Cardiac muscle cell (in vitro differentiated cells and primary cell): ENCODE measurements at regions not wholly inside any gene's neighbourhood (a gene's known extent, or its start where the extent isn't known, plus 50 kb on each side); places are given as distances from the start of the nearest gene placed in this dataset.
A peak's percentile ranks its signal among the peaks of the same experiment; 100 is the strongest.

Source experiments
- DNase-seq, 2 donors: peaks; one replicate each; pipeline versions ENCODE4 v3.0.0 to v3.0.0-alpha.2; 2010 to 2017; ENCODE audit warnings: low read depth in 1 of 2, low spot score in 1 of 2
- H3K27ac ChIP-seq: fragments of 200-600 bp; sonication (generic); 2 replicates; pipeline ENCODE4 v1.5.1; 2016
- H3K27me3 ChIP-seq: fragments of 200-600 bp; sonication (generic); 2 replicates; pipeline ENCODE4 v1.6.0; 2016; ENCODE audit warnings: control low read depth
- H3K36me3 ChIP-seq: fragments of 200-600 bp; sonication (generic); 2 replicates; pipeline ENCODE4 v1.5.1; 2016; ENCODE audit warnings: control low read depth
- H3K4me1 ChIP-seq: fragments of 200-600 bp; sonication (generic); 2 replicates; pipeline ENCODE4 v1.8.1; 2017; ENCODE audit warnings: low read depth, mild to moderate bottlenecking, mixed run types
- H3K4me3 ChIP-seq: fragments of 200-600 bp; sonication (generic); 2 replicates; pipeline ENCODE4 v1.5.1; 2016; ENCODE audit warnings: mild to moderate bottlenecking
- H3K9me3 ChIP-seq: fragments of 200-600 bp; sonication (generic); 2 replicates; pipeline ENCODE4 v1.5.1; 2017; ENCODE audit warnings: low read depth, mild to moderate bottlenecking, control low read depth
- TF ChIP-seq, protein P1 (sequence below): IDR thresholded peaks from 2 replicates; pipeline ENCODE4 v1.5.1; 2012; ENCODE audit warnings: low read depth, mild to moderate bottlenecking, low read length

GRCh38 chr14:34184126-34184525 lies 233.3 kb upstream of the EGLN3 start:
- no peaks in the 10 kb centered on the region for H3K27me3 ChIP-seq
- peaks cover 8% of the 10 kb centered on the region for H3K4me1 ChIP-seq
- no peak overlapping the region for H3K4me3 ChIP-seq
- no peaks in the 10 kb centered on the region for H3K36me3 ChIP-seq
- no peaks in the 10 kb centered on the region for H3K9me3 ChIP-seq
- TF ChIP-seq, protein P1, sequence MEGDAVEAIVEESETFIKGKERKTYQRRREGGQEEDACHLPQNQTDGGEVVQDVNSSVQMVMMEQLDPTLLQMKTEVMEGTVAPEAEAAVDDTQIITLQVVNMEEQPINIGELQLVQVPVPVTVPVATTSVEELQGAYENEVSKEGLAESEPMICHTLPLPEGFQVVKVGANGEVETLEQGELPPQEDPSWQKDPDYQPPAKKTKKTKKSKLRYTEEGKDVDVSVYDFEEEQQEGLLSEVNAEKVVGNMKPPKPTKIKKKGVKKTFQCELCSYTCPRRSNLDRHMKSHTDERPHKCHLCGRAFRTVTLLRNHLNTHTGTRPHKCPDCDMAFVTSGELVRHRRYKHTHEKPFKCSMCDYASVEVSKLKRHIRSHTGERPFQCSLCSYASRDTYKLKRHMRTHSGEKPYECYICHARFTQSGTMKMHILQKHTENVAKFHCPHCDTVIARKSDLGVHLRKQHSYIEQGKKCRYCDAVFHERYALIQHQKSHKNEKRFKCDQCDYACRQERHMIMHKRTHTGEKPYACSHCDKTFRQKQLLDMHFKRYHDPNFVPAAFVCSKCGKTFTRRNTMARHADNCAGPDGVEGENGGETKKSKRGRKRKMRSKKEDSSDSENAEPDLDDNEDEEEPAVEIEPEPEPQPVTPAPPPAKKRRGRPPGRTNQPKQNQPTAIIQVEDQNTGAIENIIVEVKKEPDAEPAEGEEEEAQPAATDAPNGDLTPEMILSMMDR, result no peak
- no peak for DNase-seq
- no peak overlapping the region for H3K27ac ChIP-seq

DNA sequence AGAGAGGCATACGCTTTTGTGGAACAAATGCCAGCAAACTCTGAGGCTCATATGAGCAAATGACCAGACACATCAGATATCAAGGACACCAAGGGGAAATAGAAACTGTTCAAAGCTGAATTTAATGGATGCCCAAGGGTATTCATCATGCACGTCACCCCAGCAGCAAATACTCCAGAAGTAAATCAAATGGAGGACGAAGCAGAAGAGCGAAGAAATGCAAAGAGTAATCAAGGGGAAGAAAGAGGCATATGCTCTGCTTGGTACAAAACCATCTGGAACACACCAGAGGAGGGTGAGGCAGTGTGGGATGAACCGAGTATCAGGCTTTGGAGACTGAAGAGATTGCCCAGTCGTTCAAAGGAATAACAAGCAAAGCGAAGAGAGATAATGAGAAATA lies 232.6 kb upstream of the EGLN3 start:
- TF ChIP-seq, protein P1, result no peak

DNA sequence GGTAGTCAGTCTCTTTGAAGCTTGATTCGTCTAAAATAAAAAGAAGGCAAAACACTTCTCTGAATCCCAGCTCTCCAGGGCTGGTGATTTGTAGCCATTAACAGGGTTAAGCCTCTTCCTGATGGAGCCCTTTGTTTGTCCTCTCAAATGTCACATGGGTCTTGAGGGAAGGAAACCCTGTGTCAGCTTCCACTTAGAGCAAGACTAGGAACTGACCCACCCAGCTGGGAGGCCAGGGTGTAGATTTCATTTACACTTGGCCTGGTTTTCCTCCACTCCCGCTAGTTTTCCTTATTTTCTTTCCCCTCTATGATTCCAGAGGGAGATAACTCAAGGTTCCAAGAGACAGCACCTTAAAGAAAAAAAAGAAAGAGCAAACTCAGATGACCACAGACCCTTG lies 230.5 kb upstream of the EGLN3 start:
- Histone ChIP-seq H3K4me3 (no peak overlapping the region), H3K36me3 (no peaks in the 10 kb centered on the region), H3K4me1 (peaks cover 8% of the 10 kb centered on the region), H3K9me3 (no peaks in the 10 kb centered on the region), H3K27ac (no peak overlapping the region), H3K27me3 (no peaks in the 10 kb centered on the region)
- no peak for DNase-seq
- TF ChIP-seq, protein P1, result no peak

More for the DNA sequence above, 232.6 kb upstream of the EGLN3 start:
- Histone ChIP-seq H3K9me3 (no peaks in the 10 kb centered on the region), H3K4me3 (no peak overlapping the region), H3K27me3 (no peaks in the 10 kb centered on the region), H3K4me1 (peaks cover 8% of the 10 kb centered on the region), H3K27ac (no peak overlapping the region), H3K36me3 (no peaks in the 10 kb centered on the region)
- no peak for DNase-seq

GRCh38 chr14:34180869-34181268 lies 230.0 kb upstream of the EGLN3 start:
- TF ChIP-seq, protein P1, result no peak
- no peaks in the 10 kb centered on the region for H3K27me3 ChIP-seq
- H3K4me1 ChIP-seq, result peaks cover 8% of the 10 kb centered on the region
- no peaks in the 10 kb centered on the region for H3K36me3 ChIP-seq
- no peaks in the 10 kb centered on the region for H3K9me3 ChIP-seq
- H3K27ac ChIP-seq, result no peak overlapping the region
- DNase-seq, result no peak
- H3K4me3 ChIP-seq, result no peak overlapping the region

DNA sequence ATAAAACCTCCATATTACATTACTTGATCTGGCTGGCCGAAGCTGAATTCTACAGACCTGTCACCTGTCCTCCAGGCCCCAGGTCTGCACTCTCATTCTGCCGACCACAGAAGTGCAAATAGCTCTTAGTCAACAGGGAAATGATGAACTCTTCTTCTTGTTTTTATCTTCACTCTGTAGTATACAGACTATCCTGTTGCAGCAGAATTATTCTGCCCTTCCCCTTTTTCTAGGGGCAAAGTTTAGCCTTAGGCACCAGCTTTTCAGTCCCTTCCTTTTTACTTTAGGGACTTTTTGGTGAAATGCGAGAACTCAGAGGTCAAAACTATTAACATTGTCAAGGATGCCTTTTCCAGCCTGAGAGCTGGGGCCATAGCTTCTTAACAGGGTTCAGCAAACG lies 229.6 kb upstream of the EGLN3 start:
- Histone ChIP-seq H3K36me3 (no peaks in the 10 kb centered on the region), H3K27me3 (no peaks in the 10 kb centered on the region), H3K27ac (no peak overlapping the region), H3K4me3 (no peak overlapping the region), H3K4me1 (peaks cover 8% of the 10 kb centered on the region), H3K9me3 (no peaks in the 10 kb centered on the region)
- TF ChIP-seq, protein P1, result no peak
- DNase-seq, result no peak

DNA sequence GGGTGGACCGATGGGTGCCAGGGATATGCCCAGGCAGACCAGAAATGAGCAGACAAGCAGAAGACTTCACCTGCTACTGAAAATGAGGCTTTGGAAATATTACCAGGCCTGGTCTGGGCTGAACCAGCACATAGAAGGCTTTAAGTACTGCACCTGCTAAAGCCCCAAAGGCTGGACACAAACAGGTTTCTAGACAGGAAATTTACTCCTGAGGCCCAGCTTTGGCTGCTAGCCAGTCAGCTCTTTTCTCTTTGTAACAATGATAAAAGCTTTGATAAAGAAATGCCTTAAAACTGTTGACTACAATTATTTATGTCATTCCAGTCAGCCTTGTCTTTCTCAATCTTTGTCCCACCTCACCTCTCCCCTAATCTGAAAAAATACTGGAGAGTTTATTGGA lies 228.9 kb upstream of the EGLN3 start:
- Histone ChIP-seq H3K36me3 (no peaks in the 10 kb centered on the region), H3K27ac (no peak overlapping the region), H3K4me3 (no peak overlapping the region), H3K9me3 (no peaks in the 10 kb centered on the region), H3K27me3 (no peaks in the 10 kb centered on the region), H3K4me1 (peaks cover 8% of the 10 kb centered on the region)
- TF ChIP-seq, protein P1, result no peak
- DNase-seq, result peak in 1 of 2 donors; percentile 13
